ENCODE measurements at regions not wholly inside any gene's neighbourhood (a gene's known extent, or its start where the extent isn't known, plus 50 kb on each side); places are given as distances from the start of the nearest gene placed in this dataset.

- H3K4me3 ChIP-seq (ENCODE audit: low read depth, poor library complexity, severe bottlenecking): no peak overlapping the region
- intact Hi-C loops (cut with DNase I; ENCODE audit: low total_unique reads): no loop called here
- DNase-seq (ENCODE audit: low spot score in 2 of 2): no peak
- no peak for TF ChIP-seq POLR2A (IDR thresholded peaks at IDR 0.05)
- TF ChIP-seq, protein P1, sequence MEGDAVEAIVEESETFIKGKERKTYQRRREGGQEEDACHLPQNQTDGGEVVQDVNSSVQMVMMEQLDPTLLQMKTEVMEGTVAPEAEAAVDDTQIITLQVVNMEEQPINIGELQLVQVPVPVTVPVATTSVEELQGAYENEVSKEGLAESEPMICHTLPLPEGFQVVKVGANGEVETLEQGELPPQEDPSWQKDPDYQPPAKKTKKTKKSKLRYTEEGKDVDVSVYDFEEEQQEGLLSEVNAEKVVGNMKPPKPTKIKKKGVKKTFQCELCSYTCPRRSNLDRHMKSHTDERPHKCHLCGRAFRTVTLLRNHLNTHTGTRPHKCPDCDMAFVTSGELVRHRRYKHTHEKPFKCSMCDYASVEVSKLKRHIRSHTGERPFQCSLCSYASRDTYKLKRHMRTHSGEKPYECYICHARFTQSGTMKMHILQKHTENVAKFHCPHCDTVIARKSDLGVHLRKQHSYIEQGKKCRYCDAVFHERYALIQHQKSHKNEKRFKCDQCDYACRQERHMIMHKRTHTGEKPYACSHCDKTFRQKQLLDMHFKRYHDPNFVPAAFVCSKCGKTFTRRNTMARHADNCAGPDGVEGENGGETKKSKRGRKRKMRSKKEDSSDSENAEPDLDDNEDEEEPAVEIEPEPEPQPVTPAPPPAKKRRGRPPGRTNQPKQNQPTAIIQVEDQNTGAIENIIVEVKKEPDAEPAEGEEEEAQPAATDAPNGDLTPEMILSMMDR (IDR thresholded peaks at IDR 0.05): no peak
- 47 to 51% methylated on average over 2 of the region's 2 CpGs for WGBS, 2 donors
These were observed 288.0 kb upstream of the SLC10A2 start for GRCh38 chr13:103354171-103354570.

- intact Hi-C loops (cut with DNase I; ENCODE audit: low total_unique reads): no loop called here
- H3K4me3 ChIP-seq (ENCODE audit: low read depth, poor library complexity, severe bottlenecking): no peak overlapping the region
- 25 to 37% methylated on average over 10 of the region's 10 CpGs for WGBS, 2 donors
- TF ChIP-seq, protein P1 (IDR thresholded peaks at IDR 0.05): no peak
- no peak for TF ChIP-seq POLR2A (IDR thresholded peaks at IDR 0.05)
- no peak for DNase-seq (ENCODE audit: low spot score in 2 of 2)
These were observed 285.0 kb upstream of the SLC10A2 start for GRCh38 chr13:103351035-103351828.

- H3K4me3 ChIP-seq (ENCODE audit: low read depth, poor library complexity, severe bottlenecking): no peak overlapping the region
- intact Hi-C loops (cut with DNase I; ENCODE audit: low total_unique reads): no loop called here
- WGBS, 2 donors: 56 to 71% methylated on average over 1 of the region's 1 CpG
- TF ChIP-seq, protein P1 (IDR thresholded peaks at IDR 0.05): no peak
- DNase-seq (ENCODE audit: low spot score in 2 of 2): no peak
These were observed 283.9 kb upstream of the SLC10A2 start for GRCh38 chr13:103350147-103350546.

DNA sequence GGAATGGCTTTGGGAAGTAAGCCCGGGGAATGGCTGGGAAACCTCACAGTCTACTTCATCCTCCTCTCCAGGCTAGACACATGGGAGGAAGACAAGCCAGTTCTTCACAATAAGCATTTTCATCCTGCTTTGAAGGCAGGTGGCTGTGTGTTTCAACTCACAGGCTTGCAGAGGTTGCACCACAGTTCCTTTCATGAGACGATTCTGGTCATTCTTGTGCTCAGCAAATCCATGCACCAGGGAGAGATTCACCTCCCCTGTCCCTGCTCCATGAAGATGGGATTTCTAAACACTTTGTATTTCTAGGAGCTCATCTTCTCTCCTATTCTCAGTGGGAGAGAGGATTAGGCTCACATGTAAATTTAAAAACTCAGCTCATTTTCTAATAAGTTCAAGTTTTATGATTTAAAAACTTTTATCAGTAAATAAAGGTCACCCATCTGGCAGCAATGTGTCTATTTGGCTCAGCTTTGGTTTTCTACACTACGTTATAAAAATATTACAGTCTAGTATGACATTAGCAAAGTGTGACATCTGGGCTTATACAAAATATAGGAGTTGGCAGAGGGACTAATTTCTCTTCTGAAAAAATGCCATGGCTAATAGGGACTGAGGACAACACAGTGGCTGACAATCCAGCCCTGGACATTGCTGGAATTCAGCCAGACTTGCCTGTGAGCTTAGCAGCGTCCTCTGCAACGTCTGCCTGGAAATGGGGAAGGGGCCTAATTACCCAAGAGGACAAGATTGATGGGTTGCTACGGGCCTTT is 283.2 kb upstream of the SLC10A2 start:
- TF ChIP-seq, protein P1 (IDR thresholded peaks at IDR 0.05): no peak
- no peak for TF ChIP-seq POLR2A (IDR thresholded peaks at IDR 0.05)
- no peak overlapping the region for H3K4me3 ChIP-seq (ENCODE audit: low read depth, poor library complexity, severe bottlenecking)
- intact Hi-C loops (cut with DNase I; ENCODE audit: low total_unique reads): no loop called here
- DNase-seq (ENCODE audit: low spot score in 2 of 2): no peak
- 28 to 32% methylated on average over 6 of the region's 6 CpGs for WGBS, 2 donors

GRCh38 chr13:103335241-103335640 is 269.0 kb upstream of the SLC10A2 start:
- TF ChIP-seq, protein P1 (IDR thresholded peaks at IDR 0.05): no peak
- TF ChIP-seq POLR2A (IDR thresholded peaks at IDR 0.05): no peak
- DNase-seq (ENCODE audit: low spot score in 2 of 2): no peak
- no peak overlapping the region for H3K4me3 ChIP-seq (ENCODE audit: low read depth, poor library complexity, severe bottlenecking)
- intact Hi-C loops (cut with DNase I; ENCODE audit: low total_unique reads): no loop called here
- WGBS, 2 donors: 49 to 61% methylated on average over 3 of the region's 3 CpGs

Data from lower leg skin (tissue), 4 donors.